ENCODE measurements at regions not wholly inside any gene's neighbourhood (a gene's known extent, or its start where the extent isn't known, plus 50 kb on each side); places are given as distances from the start of the nearest gene placed in this dataset.

- Histone ChIP-seq H4K20me1 (ENCODE audit: low read length) (no peaks in the 10 kb centered on the region), H3K4me3 (ENCODE audit: low read length) (no peak overlapping the region), H3K4me1 (ENCODE audit: insufficient read depth, low read length) (no peaks in the 10 kb centered on the region), H3K79me2 (ENCODE audit: low read length) (no peaks in the 10 kb centered on the region), H2AFZ (ENCODE audit: low read length) (no peak overlapping the region), H3K27me3 (ENCODE audit: low read length) (no peaks in the 10 kb centered on the region), H3K9me2 (replicated peaks; ENCODE audit: low read length) (no peaks in the 10 kb centered on the region), H3K9ac (ENCODE audit: low read length) (no peak overlapping the region), H3K36me3 (ENCODE audit: low read depth, low read length) (no peaks in the 10 kb centered on the region), H3K4me2 (ENCODE audit: low read length) (no peak overlapping the region), H3F3A (ENCODE audit: low read length, unreplicated experiment) (no peaks in the 10 kb centered on the region), H3K27ac (ENCODE audit: low read length) (no peak overlapping the region), H3K9me3 (ENCODE audit: low read length) (no peaks in the 10 kb centered on the region)
- no peak for DNase-seq
- ChIA-PET CTCF (no interaction called here), POLR2A (ENCODE audit: unreplicated experiment) (no interaction called here)
- ATAC-seq: no peak
- BruUV-seq (replicated peaks): no TSS peak
- TF ChIP-seq EZH2phosphoT487 (IDR thresholded peaks at IDR 0.05; ENCODE audit: borderline replicate concordance, low read length) (no peak), CTCF (conservative IDR thresholded peaks at IDR 0.05; ENCODE audit: low read depth, low read length) (no peak), EZH2 (IDR thresholded peaks at IDR 0.05; ENCODE audit: low read length, unreplicated experiment) (no peak)
- intact Hi-C loops (cut with micrococcal nuclease): no loop called here
Observed at GRCh38 chr3:139260041-139260486, 83.8 kb upstream of the MRPS22 start.

GRCh38 chr3:139260793-139261736, 82.8 kb upstream of the MRPS22 start:
- H2AFZ ChIP-seq (ENCODE audit: low read length): no peak overlapping the region
- BruUV-seq (replicated peaks): no TSS peak
- no peak for DNase-seq

More at GRCh38 chr3:139260793-139261736, 82.8 kb upstream of the MRPS22 start:
- H3K4me1 ChIP-seq (ENCODE audit: insufficient read depth, low read length): no peaks in the 10 kb centered on the region
- no peak overlapping the region for H3K27ac ChIP-seq (ENCODE audit: low read length)
- no peaks in the 10 kb centered on the region for H4K20me1 ChIP-seq (ENCODE audit: low read length)
- H3K79me2 ChIP-seq (ENCODE audit: low read length): no peaks in the 10 kb centered on the region
- CTCF ChIA-PET: no interaction called here
- no peaks in the 10 kb centered on the region for H3K9me3 ChIP-seq (ENCODE audit: low read length)
- H3K9ac ChIP-seq (ENCODE audit: low read length): no peak overlapping the region
- H3K27me3 ChIP-seq (ENCODE audit: low read length): no peaks in the 10 kb centered on the region
- no peaks in the 10 kb centered on the region for H3K9me2 ChIP-seq (replicated peaks; ENCODE audit: low read length)
- TF ChIP-seq EZH2phosphoT487 (IDR thresholded peaks at IDR 0.05; ENCODE audit: borderline replicate concordance, low read length) (no peak), CTCF (conservative IDR thresholded peaks at IDR 0.05; ENCODE audit: low read depth, low read length) (no peak), EZH2 (IDR thresholded peaks at IDR 0.05; ENCODE audit: low read length, unreplicated experiment) (no peak)
- POLR2A ChIA-PET (ENCODE audit: unreplicated experiment): no interaction called here
- H3K36me3 ChIP-seq (ENCODE audit: low read depth, low read length): no peaks in the 10 kb centered on the region
- H3F3A ChIP-seq (ENCODE audit: low read length, unreplicated experiment): no peaks in the 10 kb centered on the region
- H3K4me2 ChIP-seq (ENCODE audit: low read length): no peak overlapping the region
- ATAC-seq: no peak
- intact Hi-C loops (cut with micrococcal nuclease): no loop called here
- no peak overlapping the region for H3K4me3 ChIP-seq (ENCODE audit: low read length)
